HPDE6-E6E7 (cell line): ENCODE measurements at regions not wholly inside any gene's neighbourhood (a gene's known extent, or its start where the extent isn't known, plus 50 kb on each side); places are given as distances from the start of the nearest gene placed in this dataset.

Source experiments
- DNase-seq: peaks from one replicate; pipeline ENCODE4 v3.0.0; 2011; ENCODE audit warnings: missing footprints; ENCODE audit errors: extremely low spot score

DNA sequence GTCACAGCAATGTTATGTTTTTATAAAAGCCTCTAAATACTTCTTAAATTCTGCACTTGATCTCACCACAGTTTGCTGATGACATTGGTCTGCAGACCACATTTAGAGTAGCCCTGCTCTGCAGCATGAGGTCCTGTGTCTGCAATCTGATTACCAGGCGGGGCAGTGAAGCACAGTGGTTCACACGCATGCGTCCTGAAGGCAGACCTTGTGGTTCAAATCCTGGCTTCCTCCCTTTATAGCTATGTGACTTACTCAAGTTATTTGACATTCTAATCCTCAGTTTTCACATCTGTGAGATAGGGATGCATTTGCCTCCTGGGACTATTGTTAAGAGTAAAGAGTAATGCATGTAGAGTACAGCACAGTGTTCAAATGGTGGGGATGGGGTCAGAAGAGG is 50.3 kb downstream of the BMAL2 start:
- no peak for DNase-seq

DNA sequence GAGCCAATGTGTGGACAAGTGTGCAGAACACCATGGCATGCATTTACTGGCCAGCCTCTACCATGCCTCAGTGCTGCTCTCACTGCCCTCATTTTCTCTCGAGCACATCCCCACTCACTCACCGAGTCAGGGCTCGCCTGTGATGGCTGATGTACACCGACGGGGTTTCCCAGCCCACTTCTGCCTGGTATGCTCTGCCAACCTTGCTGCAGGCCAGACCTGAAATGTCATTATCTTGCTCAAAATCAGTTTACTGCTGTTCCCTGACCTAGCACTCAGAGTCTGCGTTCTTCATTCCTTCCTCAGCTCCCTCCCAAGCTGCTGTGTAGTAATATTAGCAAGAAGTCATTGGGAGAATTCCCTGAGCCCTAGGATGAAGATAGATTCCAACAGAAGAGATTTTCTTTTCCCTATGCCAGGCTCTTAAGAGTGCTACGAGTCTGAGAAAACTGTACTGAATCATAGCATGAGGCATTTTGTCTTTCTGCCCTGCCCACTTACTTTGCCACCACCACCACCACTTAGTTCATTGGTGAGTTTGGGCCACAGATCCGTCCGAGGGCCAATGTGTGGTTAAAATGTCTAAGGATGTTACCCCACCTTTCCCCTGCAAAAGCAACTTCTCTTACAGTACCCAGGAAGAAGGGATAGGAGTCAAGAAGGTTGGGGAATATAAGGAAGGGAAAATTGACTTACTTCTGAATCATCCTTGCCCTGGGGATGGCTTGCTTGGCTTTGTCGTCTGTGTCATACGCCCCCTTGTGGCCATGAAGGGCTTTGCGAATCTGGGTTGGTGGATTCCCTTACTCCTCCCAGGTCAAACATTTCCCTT is 51.0 kb downstream of the BMAL2 start:
- peak; percentile 73 for DNase-seq

DNA sequence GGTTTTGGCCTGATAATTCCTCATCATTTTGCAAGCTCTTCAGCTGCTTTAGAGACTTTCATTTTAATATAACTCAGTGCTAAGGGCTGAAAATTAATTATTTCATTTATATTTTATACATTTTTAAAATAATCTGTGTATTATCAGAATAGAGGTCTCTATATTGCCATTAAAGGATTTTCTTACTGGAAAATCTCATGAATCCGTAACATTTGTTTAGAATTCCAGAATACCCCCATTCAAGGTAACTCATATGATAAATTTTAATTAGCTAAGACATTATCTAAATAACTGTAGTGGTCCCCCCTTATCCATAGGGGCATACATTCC is 51.6 kb downstream of the BMAL2 start:
- no peak for DNase-seq

DNA sequence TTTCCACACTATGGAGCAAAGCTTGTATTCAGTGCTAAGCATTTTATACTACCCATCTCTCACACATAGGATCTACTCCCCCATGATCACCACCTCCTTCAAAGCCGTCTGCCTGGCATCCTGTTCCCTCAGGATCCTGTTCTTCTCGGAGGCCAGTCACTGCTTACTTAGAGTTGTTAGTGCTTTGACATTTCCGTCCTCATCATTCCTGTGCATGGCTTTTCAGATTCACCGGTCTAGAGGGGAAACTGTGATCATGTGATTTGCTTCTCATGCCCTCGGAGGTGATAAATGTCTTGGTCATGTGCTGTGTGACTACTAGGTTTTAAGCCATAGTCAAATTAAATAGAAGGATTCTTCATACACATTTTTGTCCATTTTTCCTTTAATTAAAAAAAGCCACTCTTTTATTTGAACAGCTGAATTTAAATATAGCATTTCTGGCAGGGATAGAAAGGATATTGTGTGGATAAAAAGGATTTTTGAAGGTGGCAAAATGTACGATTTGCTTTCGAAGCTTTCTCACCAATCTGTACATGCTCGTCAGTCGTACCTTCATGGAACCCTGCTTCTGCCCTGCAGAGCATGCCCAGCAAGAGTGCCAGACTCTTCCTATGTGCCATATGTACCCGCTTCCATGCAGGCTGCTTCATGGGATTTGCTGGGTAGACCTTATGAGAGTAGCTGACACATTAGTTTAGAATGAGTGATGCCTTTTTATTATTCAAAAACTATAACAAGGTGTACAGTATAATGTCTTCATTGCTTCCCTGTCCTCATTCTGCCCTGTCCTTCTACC is 53.3 kb downstream of the BMAL2 start:
- DNase-seq = no peak

DNA sequence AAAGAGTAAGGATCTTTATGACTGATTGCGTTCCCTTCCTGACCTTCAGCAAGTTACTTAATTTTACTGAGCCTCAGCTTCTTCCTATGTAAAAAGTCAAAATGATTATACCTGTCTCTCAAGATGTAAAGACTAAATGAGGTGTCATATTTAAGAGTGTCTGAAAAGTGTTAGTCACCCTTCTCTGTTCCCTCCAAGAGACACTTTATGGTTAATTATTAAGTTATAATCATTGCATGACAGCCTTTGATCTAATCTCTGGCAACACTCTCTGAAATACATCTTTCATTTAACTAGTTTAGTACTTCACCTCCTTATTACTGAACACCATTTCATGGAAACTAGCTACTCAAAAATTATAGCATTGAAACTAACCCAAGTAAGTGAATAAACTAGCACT is 54.8 kb downstream of the BMAL2 start:
- no peak for DNase-seq

DNA sequence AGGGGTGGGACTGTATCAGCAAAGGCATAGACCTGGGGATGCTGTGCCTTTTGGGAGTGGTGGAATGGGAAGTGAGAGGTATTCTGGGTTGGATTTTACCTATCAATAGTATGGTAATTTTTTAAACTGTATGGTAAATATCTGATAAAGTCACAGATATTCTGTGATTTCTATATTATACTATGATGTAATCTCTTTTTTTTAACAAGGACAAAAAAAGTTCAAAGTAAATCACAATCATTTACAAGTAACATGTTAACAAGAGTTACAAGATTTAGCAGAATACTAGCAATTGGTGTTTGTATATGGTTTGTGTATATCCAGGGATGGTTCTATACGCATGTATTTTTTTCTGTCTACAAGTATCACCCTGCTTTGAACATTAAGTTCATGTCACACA is 56.0 kb downstream of the BMAL2 start:
- no peak for DNase-seq

DNA sequence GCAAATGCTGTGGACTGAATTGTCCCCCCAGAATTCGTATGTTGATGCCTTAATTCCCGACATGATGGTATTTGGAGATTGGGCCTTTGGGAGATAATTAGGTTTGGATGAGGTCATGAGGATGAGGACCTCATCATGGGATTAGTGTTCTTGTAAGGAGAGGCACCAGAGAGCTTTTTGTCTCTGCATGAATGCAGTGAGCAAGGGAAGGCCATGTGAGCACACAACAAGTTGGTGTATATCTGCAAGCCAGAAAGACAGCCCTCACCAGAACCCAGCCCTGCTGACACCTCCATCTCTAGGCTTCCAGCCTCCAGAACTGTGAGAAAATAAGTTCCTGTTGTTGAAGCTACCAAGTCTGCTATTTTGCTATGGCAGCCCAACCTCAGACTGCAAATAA is 51.9 kb upstream of the SMCO2 start:
- DNase-seq = no peak

DNA sequence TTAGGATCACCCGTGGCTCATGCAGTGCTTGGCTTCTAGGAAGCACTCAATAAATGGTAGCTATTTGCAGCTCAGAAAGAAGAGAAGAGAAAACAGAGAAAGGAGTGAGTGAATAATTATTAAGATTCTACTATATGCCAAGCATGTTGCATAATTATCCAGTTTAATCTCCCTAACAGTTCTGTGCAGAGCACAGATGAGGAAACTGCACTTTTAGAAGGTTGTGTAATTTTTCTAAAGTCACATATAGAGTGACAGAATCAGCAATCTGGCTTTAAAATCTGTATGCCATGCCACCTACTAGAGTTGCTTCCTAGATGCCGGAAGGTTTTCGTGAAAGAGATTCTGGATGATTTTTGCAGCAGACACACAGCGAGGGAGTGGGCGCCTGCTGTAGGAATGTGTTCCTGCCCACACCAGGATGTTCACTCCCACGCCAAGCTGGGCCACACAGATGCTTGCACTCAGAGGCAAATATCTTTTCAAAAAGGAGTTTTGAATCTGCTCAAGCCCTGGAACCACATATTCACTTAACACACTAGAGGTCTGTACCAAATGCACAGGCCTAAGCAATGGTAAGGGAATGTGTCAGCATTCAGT is 50.2 kb upstream of the SMCO2 start:
- no peak for DNase-seq
